ENCODE measurements at regions not wholly inside any gene's neighbourhood (a gene's known extent, or its start where the extent isn't known, plus 50 kb on each side); places are given as distances from the start of the nearest gene placed in this dataset.

DNA sequence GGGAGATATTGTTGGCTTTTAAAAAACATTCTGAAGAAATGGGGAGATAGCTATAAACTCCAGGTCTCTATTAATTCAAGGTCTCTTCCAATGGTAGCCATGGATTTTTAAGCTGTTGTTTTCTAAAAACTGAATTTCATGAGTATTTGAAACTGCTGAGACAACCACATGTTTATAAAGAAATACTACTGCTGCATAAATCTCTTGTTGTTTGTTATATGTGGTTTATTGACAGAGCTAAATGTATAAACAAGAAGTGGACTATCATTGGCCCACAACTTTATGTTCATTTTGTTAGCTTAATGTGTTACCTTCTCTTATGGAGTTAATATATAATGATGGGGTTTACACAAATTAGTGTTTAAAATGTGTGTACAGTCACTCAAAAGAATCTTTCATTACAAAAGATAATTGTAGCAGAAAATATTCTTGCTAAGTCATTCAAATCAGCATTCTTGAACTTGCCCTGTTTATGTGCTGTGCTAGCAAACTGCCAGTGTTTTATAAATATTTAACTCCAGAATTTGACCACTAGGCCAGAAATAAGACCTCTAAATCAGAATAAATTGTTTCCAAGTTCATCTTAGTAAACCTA, 242.1 kb downstream of the TMX3 start:
- H3K27me3 Mint-ChIP-seq (ENCODE audit: insufficient read depth, low read depth), result no peaks in the 10 kb centered on the region
- no peaks in the 10 kb centered on the region for H3K79me2 ChIP-seq (ENCODE audit: low read depth)
- no peak overlapping the region for H3K4me3 ChIP-seq
- H3K27me3 ChIP-seq, result no peaks in the 10 kb centered on the region
- no peak overlapping the region for H3K4me2 ChIP-seq
- no peak overlapping the region for H3K4me3 Mint-ChIP-seq
- no peak overlapping the region for H2AFZ ChIP-seq (replicated peaks)
- no peak overlapping the region for H3K27ac ChIP-seq
- H3K9ac ChIP-seq, result no peak overlapping the region
- H4K20me1 ChIP-seq (ENCODE audit: low read depth), result no peaks in the 10 kb centered on the region
- no peak overlapping the region for H3K27ac Mint-ChIP-seq
- DNase-seq (ENCODE audit: low spot score), result no peak
- no peaks in the 10 kb centered on the region for H3K36me3 Mint-ChIP-seq
- no peaks in the 10 kb centered on the region for H3F3A ChIP-seq (ENCODE audit: low read depth)
- H3K9me3 Mint-ChIP-seq, result no peaks in the 10 kb centered on the region
- peaks cover 18% of the 10 kb centered on the region for H3K4me1 Mint-ChIP-seq
- no peaks in the 10 kb centered on the region for H3K36me3 ChIP-seq
- H3K9me3 ChIP-seq (ENCODE audit: low read depth), result no peaks in the 10 kb centered on the region
- TF ChIP-seq EZH2 (IDR thresholded peaks at IDR 0.05), result no peak
- no peak for TF ChIP-seq CTCF (IDR thresholded peaks at IDR 0.05)
- no peak for TF ChIP-seq EZH2phosphoT487 (IDR thresholded peaks at IDR 0.05)
- H3K4me1 ChIP-seq, result peaks cover 6% of the 10 kb centered on the region

DNA sequence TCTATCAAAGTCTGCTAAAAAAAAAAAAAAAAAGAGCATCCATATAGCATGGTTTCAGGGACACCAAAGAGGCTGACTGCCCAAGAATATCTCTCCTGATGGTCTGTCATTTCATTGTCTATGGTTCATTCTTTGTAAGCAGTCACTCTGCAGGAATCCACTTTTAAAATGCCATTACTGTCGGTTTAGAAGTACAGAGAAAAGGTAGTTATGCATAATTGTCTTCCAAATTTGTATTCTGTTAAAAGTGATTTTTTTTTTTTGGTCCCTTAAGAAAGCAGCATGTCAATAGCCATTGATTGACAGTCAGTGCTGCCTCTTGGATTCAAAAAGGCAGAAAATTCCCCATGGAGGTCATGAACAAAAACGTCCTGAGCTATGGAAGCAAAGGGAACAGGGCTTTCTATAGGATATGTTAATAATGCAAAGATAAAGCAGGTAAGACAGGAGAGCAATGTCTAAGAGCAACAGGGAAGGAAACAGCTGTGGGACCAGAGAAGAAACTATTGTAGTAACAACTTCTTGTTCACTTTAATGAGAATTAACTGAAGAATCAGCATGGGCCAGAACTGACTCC, 245.8 kb downstream of the TMX3 start:
- Histone ChIP-seq H3K4me3 (no peak overlapping the region), H3K79me2 (ENCODE audit: low read depth) (no peaks in the 10 kb centered on the region), H3K4me2 (no peak overlapping the region), H2AFZ (replicated peaks) (no peak overlapping the region), H3F3A (ENCODE audit: low read depth) (no peaks in the 10 kb centered on the region), H3K27ac (no peak overlapping the region), H3K36me3 (no peaks in the 10 kb centered on the region), H3K27me3 (no peaks in the 10 kb centered on the region), H3K9me3 (ENCODE audit: low read depth) (no peaks in the 10 kb centered on the region), H3K9ac (no peak overlapping the region), H3K4me1 (peaks cover 6% of the 10 kb centered on the region), H4K20me1 (ENCODE audit: low read depth) (no peaks in the 10 kb centered on the region)
- Mint-ChIP-seq H3K36me3 (no peaks in the 10 kb centered on the region), H3K9me3 (peaks cover 2% of the 10 kb centered on the region), H3K27ac (peak overlapping the region; percentile 17), H3K4me3 (no peak overlapping the region), H3K27me3 (ENCODE audit: insufficient read depth, low read depth) (no peaks in the 10 kb centered on the region), H3K4me1 (peaks cover 14% of the 10 kb centered on the region)
- no peak for DNase-seq (ENCODE audit: low spot score)
- TF ChIP-seq EZH2phosphoT487 (IDR thresholded peaks at IDR 0.05) (no peak), CTCF (IDR thresholded peaks at IDR 0.05) (no peak), EZH2 (IDR thresholded peaks at IDR 0.05) (no peak)

DNA sequence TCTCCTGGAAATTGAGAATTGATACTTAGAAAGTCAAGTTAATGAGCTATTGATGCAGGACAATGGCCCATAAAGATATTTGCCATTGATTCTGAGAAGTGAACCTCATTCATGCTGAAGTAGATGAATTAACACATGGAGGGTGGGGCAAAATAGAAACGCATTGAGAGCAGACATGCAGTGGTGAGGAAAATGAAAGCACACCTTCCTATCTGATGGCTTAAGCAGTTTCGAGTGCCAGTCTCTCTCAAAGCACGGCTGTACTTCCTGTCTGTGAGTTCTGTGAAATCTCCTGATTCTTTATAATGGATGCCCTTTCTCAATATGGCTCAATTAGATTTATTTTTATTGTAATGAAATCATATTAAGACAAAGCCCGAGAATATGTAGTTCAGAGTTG, 247.0 kb downstream of the TMX3 start:
- Histone ChIP-seq H2AFZ (replicated peaks) (no peak overlapping the region), H3K36me3 (no peaks in the 10 kb centered on the region), H3K27ac (no peak overlapping the region)

More for the DNA sequence above, 247.0 kb downstream of the TMX3 start:
- peaks cover 14% of the 10 kb centered on the region for H3K4me1 Mint-ChIP-seq
- H4K20me1 ChIP-seq (ENCODE audit: low read depth), result no peaks in the 10 kb centered on the region
- H3F3A ChIP-seq (ENCODE audit: low read depth), result no peaks in the 10 kb centered on the region
- H3K79me2 ChIP-seq (ENCODE audit: low read depth), result no peaks in the 10 kb centered on the region
- H3K36me3 Mint-ChIP-seq, result no peaks in the 10 kb centered on the region
- peaks cover 2% of the 10 kb centered on the region for H3K9me3 Mint-ChIP-seq
- H3K9me3 ChIP-seq (ENCODE audit: low read depth), result no peaks in the 10 kb centered on the region
- H3K4me2 ChIP-seq, result no peak overlapping the region
- no peak overlapping the region for H3K4me3 Mint-ChIP-seq
- H3K27me3 ChIP-seq, result no peaks in the 10 kb centered on the region
- H3K27me3 Mint-ChIP-seq (ENCODE audit: insufficient read depth, low read depth), result no peaks in the 10 kb centered on the region
- H3K27ac Mint-ChIP-seq, result no peak overlapping the region
- no peak overlapping the region for H3K9ac ChIP-seq
- peaks cover 6% of the 10 kb centered on the region for H3K4me1 ChIP-seq
- TF ChIP-seq EZH2phosphoT487 (IDR thresholded peaks at IDR 0.05) (no peak), CTCF (IDR thresholded peaks at IDR 0.05) (no peak), EZH2 (IDR thresholded peaks at IDR 0.05) (no peak)
- H3K4me3 ChIP-seq, result no peak overlapping the region
- DNase-seq (ENCODE audit: low spot score), result no peak
